ENCODE measurements at regions not wholly inside any gene's neighbourhood (a gene's known extent, or its start where the extent isn't known, plus 50 kb on each side); places are given as distances from the start of the nearest gene placed in this dataset.

DNA sequence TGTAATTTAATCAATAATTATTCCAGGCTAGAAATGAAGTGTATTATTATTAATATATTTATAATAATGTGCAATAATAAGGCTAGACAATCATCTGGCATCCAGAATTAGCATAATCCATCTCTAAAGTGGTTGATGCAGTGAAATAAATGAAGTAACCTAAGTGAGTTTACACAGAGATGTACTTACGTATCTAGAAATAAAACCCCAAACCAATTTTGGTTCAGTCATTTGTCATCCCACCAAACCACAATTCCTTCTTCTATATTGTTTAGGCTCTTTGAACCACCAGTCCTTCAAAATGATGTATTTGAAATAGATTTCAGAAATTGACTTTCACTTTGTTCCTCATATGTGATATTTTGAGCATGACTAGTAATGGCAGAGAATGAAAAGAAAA lies 247.6 kb upstream of the MIR17HG start:
- ChIA-PET POLR2A (no interaction called here), CTCF (no interaction called here)
- Histone ChIP-seq H3K9me3 (ENCODE audit: control extremely low read depth in 1 of 5, control insufficient read depth in 4 of 5, insufficient read depth in 2 of 5, low read depth in 1 of 5, low read length in 4 of 5) (no peaks in the 10 kb centered on the region), H3K4me3 (ENCODE audit: control insufficient read depth in 1 of 7, extremely low read depth in 1 of 7, insufficient read depth in 4 of 7, low read depth in 2 of 7, low read length in 6 of 7) (no peak overlapping the region), H3K27me3 (replicated peaks in 2 of 5; ENCODE audit: control insufficient read depth in 4 of 5, insufficient read depth in 5 of 5, low read length in 4 of 5) (no peaks in the 10 kb centered on the region), H3K36me3 (ENCODE audit: control insufficient read depth in 4 of 4, insufficient read depth in 4 of 4, low read length in 3 of 4) (no peaks in the 10 kb centered on the region), H3K27ac (ENCODE audit: insufficient read depth in 1 of 2, low read depth in 1 of 2, low read length in 2 of 2, poor library complexity in 1 of 2, severe bottlenecking in 2 of 2) (no peak overlapping the region), H3K4me1 (ENCODE audit: control extremely low read depth in 1 of 4, control insufficient read depth in 4 of 4, insufficient read depth in 4 of 4, low read length in 3 of 4) (no peaks in the 10 kb centered on the region)
- no CpG with 5 or more reads among the region's 1 CpG for WGBS (ENCODE audit: insufficient coverage)
- DNase-seq, result no peak

DNA sequence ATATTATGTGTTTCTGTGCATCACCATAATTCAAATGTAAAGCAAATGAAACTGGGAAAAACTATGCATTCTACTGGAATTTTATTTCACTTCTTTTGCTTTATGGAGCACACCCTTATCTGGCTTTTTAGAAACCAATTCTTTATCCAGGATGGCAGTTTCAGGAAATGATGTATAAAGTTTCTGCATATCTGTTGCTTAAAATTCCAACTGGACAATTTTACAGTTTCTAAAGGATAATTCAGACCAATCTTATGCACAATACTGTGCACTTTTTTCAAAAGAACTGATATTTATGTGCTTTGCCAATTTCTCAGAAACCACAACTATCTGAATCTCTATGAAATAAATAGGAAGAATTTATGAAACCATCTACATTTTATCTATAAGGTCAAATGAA lies 246.5 kb upstream of the MIR17HG start:
- Histone ChIP-seq H3K27me3 (replicated peaks in 2 of 5; ENCODE audit: control insufficient read depth in 4 of 5, insufficient read depth in 5 of 5, low read length in 4 of 5) (no peaks in the 10 kb centered on the region), H3K4me3 (ENCODE audit: control insufficient read depth in 1 of 7, extremely low read depth in 1 of 7, insufficient read depth in 4 of 7, low read depth in 2 of 7, low read length in 6 of 7) (no peak overlapping the region), H3K9me3 (ENCODE audit: control extremely low read depth in 1 of 5, control insufficient read depth in 4 of 5, insufficient read depth in 2 of 5, low read depth in 1 of 5, low read length in 4 of 5) (no peaks in the 10 kb centered on the region), H3K36me3 (ENCODE audit: control insufficient read depth in 4 of 4, insufficient read depth in 4 of 4, low read length in 3 of 4) (no peaks in the 10 kb centered on the region), H3K4me1 (ENCODE audit: control extremely low read depth in 1 of 4, control insufficient read depth in 4 of 4, insufficient read depth in 4 of 4, low read length in 3 of 4) (no peaks in the 10 kb centered on the region), H3K27ac (ENCODE audit: insufficient read depth in 1 of 2, low read depth in 1 of 2, low read length in 2 of 2, poor library complexity in 1 of 2, severe bottlenecking in 2 of 2) (no peak overlapping the region)
- POLR2A ChIA-PET, result no interaction called here
- no peak for DNase-seq
- CTCF ChIA-PET, result no interaction called here

DNA sequence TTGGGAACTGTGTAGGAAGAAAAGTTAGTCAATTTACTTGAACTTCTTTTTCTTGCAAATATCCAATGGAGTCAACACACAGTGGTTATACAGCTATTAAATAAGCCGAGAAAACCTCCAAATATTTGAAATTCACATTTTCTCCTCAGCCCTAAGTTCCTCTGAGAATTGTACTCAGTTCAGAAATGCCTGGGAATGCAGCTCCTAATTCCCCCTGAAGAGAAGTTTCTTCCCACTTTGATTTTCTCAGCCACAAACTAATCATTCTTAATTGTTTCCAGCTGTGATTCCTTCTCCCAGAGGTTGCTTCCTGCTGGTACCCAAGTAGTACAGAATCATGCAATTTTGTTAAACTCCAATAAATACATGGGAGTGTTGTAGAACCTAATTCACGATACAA lies 246.1 kb upstream of the MIR17HG start:
- no peaks in the 10 kb centered on the region for H3K27me3 ChIP-seq (replicated peaks in 2 of 5; ENCODE audit: control insufficient read depth in 4 of 5, insufficient read depth in 5 of 5, low read length in 4 of 5)
- no peaks in the 10 kb centered on the region for H3K36me3 ChIP-seq (ENCODE audit: control insufficient read depth in 4 of 4, insufficient read depth in 4 of 4, low read length in 3 of 4)
- H3K27ac ChIP-seq (ENCODE audit: insufficient read depth in 1 of 2, low read depth in 1 of 2, low read length in 2 of 2, poor library complexity in 1 of 2, severe bottlenecking in 2 of 2), result no peak overlapping the region
- WGBS (ENCODE audit: insufficient coverage), result 100% methylated on average over 2 of the region's 2 CpGs
- H3K4me1 ChIP-seq (ENCODE audit: control extremely low read depth in 1 of 4, control insufficient read depth in 4 of 4, insufficient read depth in 4 of 4, low read length in 3 of 4), result no peaks in the 10 kb centered on the region
- POLR2A ChIA-PET, result no interaction called here
- CTCF ChIA-PET, result no interaction called here
- no peaks in the 10 kb centered on the region for H3K9me3 ChIP-seq (ENCODE audit: control extremely low read depth in 1 of 5, control insufficient read depth in 4 of 5, insufficient read depth in 2 of 5, low read depth in 1 of 5, low read length in 4 of 5)
- DNase-seq, result no peak
- no peak overlapping the region for H3K4me3 ChIP-seq (ENCODE audit: control insufficient read depth in 1 of 7, extremely low read depth in 1 of 7, insufficient read depth in 4 of 7, low read depth in 2 of 7, low read length in 6 of 7)

DNA sequence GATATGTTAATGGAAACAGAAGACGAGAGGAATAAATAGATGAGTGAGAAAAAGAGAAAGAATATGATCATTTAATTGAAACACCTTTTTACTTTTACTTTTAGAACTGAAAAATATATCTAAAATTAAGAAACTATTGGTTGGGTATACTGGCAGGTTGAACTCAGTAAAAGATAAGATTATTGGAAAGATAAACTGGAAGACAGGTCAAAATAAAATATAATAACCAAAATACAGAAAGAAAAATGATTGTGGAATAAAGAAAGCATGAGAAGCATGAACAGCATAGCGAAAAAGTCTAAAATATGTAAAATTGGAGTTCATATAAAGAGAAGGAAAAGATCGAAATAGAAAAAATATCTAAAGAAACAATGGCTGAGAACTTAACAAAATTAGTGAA lies 242.2 kb upstream of the MIR17HG start:
- WGBS (ENCODE audit: insufficient coverage), result no CpG with 5 or more reads among the region's 3 CpGs
- DNase-seq, result no peak
- ChIA-PET POLR2A (no interaction called here), CTCF (no interaction called here)
- Histone ChIP-seq H3K27ac (ENCODE audit: insufficient read depth in 1 of 2, low read depth in 1 of 2, low read length in 2 of 2, poor library complexity in 1 of 2, severe bottlenecking in 2 of 2) (no peak overlapping the region), H3K9me3 (ENCODE audit: control extremely low read depth in 1 of 5, control insufficient read depth in 4 of 5, insufficient read depth in 2 of 5, low read depth in 1 of 5, low read length in 4 of 5) (no peaks in the 10 kb centered on the region), H3K36me3 (ENCODE audit: control insufficient read depth in 4 of 4, insufficient read depth in 4 of 4, low read length in 3 of 4) (no peaks in the 10 kb centered on the region), H3K27me3 (replicated peaks in 2 of 5; ENCODE audit: control insufficient read depth in 4 of 5, insufficient read depth in 5 of 5, low read length in 4 of 5) (no peaks in the 10 kb centered on the region), H3K4me1 (ENCODE audit: control extremely low read depth in 1 of 4, control insufficient read depth in 4 of 4, insufficient read depth in 4 of 4, low read length in 3 of 4) (no peaks in the 10 kb centered on the region), H3K4me3 (ENCODE audit: control insufficient read depth in 1 of 7, extremely low read depth in 1 of 7, insufficient read depth in 4 of 7, low read depth in 2 of 7, low read length in 6 of 7) (no peak overlapping the region)

DNA sequence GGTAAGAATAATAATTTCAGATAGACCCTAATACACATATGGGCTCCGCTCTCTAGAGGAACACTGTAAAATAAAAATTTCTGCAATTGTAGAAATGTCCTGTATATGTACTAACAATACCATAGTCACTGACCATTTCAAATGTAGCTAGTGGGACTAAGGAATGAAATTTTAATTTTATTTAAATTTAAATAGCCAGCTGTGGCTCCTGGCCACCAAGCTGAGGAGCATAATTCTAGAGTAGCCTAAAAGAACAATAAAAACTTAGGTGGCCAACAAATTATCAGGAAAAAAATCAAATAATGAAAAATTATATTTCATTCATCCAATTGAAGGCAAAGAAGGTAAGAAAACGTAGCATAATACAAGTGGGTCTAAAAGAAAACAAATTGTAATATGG lies 240.9 kb upstream of the MIR17HG start:
- H3K27ac ChIP-seq (ENCODE audit: insufficient read depth in 1 of 2, low read depth in 1 of 2, low read length in 2 of 2, poor library complexity in 1 of 2, severe bottlenecking in 2 of 2), result no peak overlapping the region
- WGBS (ENCODE audit: insufficient coverage), result no CpG with 5 or more reads among the region's 2 CpGs
- ChIA-PET CTCF (no interaction called here), POLR2A (no interaction called here)
- H3K36me3 ChIP-seq (ENCODE audit: control insufficient read depth in 4 of 4, insufficient read depth in 4 of 4, low read length in 3 of 4), result no peaks in the 10 kb centered on the region
- H3K4me3 ChIP-seq (ENCODE audit: control insufficient read depth in 1 of 7, extremely low read depth in 1 of 7, insufficient read depth in 4 of 7, low read depth in 2 of 7, low read length in 6 of 7), result no peak overlapping the region
- no peak for DNase-seq
- H3K27me3 ChIP-seq (replicated peaks in 2 of 5; ENCODE audit: control insufficient read depth in 4 of 5, insufficient read depth in 5 of 5, low read length in 4 of 5), result no peaks in the 10 kb centered on the region
- H3K4me1 ChIP-seq (ENCODE audit: control extremely low read depth in 1 of 4, control insufficient read depth in 4 of 4, insufficient read depth in 4 of 4, low read length in 3 of 4), result no peaks in the 10 kb centered on the region
- H3K9me3 ChIP-seq (ENCODE audit: control extremely low read depth in 1 of 5, control insufficient read depth in 4 of 5, insufficient read depth in 2 of 5, low read depth in 1 of 5, low read length in 4 of 5), result no peaks in the 10 kb centered on the region

DNA sequence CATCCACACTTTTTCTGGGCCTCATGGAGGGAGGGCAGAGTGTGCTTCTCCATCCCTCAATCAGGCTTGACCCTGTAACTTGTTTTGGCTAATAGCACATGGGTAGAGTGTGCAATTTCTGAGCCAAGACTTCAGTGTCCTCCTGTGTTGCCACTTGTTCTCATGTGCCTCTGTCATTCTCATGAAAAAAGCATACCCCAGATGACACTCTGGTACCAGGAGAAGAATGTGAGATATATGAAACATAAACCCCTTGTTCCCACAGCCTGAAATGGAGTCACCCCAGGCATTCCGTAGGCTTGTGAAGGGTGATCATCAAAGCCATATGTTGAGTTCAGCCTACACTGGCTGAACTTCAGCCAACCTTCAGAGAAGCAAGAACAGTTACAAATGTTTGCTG lies 239.2 kb upstream of the MIR17HG start:
- Histone ChIP-seq H3K27ac (ENCODE audit: insufficient read depth in 1 of 2, low read depth in 1 of 2, low read length in 2 of 2, poor library complexity in 1 of 2, severe bottlenecking in 2 of 2) (no peak overlapping the region), H3K4me1 (ENCODE audit: control extremely low read depth in 1 of 4, control insufficient read depth in 4 of 4, insufficient read depth in 4 of 4, low read length in 3 of 4) (no peaks in the 10 kb centered on the region), H3K4me3 (ENCODE audit: control insufficient read depth in 1 of 7, extremely low read depth in 1 of 7, insufficient read depth in 4 of 7, low read depth in 2 of 7, low read length in 6 of 7) (no peak overlapping the region), H3K36me3 (ENCODE audit: control insufficient read depth in 4 of 4, insufficient read depth in 4 of 4, low read length in 3 of 4) (no peaks in the 10 kb centered on the region), H3K9me3 (ENCODE audit: control extremely low read depth in 1 of 5, control insufficient read depth in 4 of 5, insufficient read depth in 2 of 5, low read depth in 1 of 5, low read length in 4 of 5) (no peaks in the 10 kb centered on the region), H3K27me3 (replicated peaks in 2 of 5; ENCODE audit: control insufficient read depth in 4 of 5, insufficient read depth in 5 of 5, low read length in 4 of 5) (no peaks in the 10 kb centered on the region)
- CTCF ChIA-PET, result no interaction called here
- no peak for DNase-seq
- POLR2A ChIA-PET, result no interaction called here
- WGBS (ENCODE audit: insufficient coverage), result 100% methylated on average over 1 of the region's 1 CpG

DNA sequence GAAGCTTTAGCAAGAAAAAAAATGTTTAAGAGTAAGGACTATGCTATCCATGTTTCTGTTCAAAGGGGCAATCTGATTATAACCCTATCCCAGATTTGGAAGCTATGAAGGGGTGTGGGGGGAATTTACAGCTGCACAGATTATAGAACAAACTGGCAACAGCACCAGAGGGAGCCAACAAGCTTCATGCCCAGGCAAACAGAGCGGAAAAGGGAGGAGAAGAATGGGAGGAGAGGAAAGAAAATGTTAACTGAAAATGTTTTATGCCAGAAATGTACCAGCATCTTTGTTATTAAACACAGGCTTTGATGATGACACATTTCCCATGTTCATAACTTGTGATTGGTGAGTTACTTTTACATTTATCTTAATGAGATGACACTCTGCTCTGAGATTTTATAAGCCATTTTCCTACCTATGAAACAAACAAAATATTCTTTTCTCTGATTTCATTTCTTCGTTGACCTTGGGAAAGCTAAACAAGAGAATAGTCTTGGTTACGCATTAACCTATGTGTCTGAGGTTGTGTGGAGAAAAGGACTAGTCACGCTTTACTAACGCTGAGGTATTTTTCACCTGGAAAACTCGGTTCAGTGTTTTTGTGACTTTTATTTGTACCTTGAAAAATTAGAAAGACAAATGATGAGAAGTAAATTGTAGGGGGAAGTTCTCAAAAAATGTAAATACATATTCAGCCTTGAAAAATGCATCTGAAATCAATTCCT lies 235.8 kb upstream of the MIR17HG start:
- 91% methylated on average over 4 of the region's 6 CpGs for WGBS (ENCODE audit: insufficient coverage)
- no peak for DNase-seq
- no peaks in the 10 kb centered on the region for H3K36me3 ChIP-seq (ENCODE audit: control insufficient read depth in 4 of 4, insufficient read depth in 4 of 4, low read length in 3 of 4)
- H3K4me1 ChIP-seq (ENCODE audit: control extremely low read depth in 1 of 4, control insufficient read depth in 4 of 4, insufficient read depth in 4 of 4, low read length in 3 of 4), result no peaks in the 10 kb centered on the region
- ChIA-PET CTCF (no interaction called here), POLR2A (no interaction called here)
- no peak overlapping the region for H3K4me3 ChIP-seq (ENCODE audit: control insufficient read depth in 1 of 7, extremely low read depth in 1 of 7, insufficient read depth in 4 of 7, low read depth in 2 of 7, low read length in 6 of 7)
- H3K27me3 ChIP-seq (replicated peaks in 2 of 5; ENCODE audit: control insufficient read depth in 4 of 5, insufficient read depth in 5 of 5, low read length in 4 of 5), result no peaks in the 10 kb centered on the region
- H3K9me3 ChIP-seq (ENCODE audit: control extremely low read depth in 1 of 5, control insufficient read depth in 4 of 5, insufficient read depth in 2 of 5, low read depth in 1 of 5, low read length in 4 of 5), result no peaks in the 10 kb centered on the region
- no peak overlapping the region for H3K27ac ChIP-seq (ENCODE audit: insufficient read depth in 1 of 2, low read depth in 1 of 2, low read length in 2 of 2, poor library complexity in 1 of 2, severe bottlenecking in 2 of 2)
